ENCODE measurements at regions not wholly inside any gene's neighbourhood (a gene's known extent, or its start where the extent isn't known, plus 50 kb on each side); places are given as distances from the start of the nearest gene placed in this dataset.

DNA sequence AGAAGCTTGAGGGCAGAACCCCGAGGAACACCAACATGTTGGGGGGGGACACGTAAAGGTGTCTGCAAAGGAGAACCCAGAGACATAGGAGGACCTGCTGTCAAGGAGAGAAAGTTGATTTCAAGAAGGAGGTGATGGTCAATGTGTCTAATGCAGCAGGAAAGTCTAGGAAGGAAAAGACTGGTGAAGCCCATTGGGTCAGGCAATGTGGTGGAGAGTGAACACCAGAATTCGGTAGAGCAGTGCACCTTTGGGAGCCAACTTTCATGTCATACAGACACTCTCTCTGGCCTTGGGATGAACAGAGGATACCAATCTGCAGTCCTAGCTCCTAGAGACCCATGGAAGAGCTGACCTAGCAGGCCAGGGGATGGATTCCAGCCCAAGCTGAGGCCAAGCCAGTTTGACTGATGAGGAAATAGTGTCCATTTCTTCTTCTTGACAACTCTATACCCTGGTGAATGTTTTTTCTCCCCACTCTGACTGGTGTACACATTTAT is 101.9 kb downstream of the MYCN start:
- Mint-ChIP-seq H3K27me3 (peaks cover 7% of the 10 kb centered on the region), H3K36me3 (ENCODE audit: low read depth) (no peaks in the 10 kb centered on the region), H3K9me3 (peaks cover 2% of the 10 kb centered on the region), H3K27ac (no peak overlapping the region), H3K4me3 (no peak overlapping the region), H3K4me1 (no peaks in the 10 kb centered on the region)
- ChIA-PET CTCF (no interaction called here), POLR2A (no interaction called here)
- ATAC-seq (ENCODE audit: low read depth) (no peak), DNase-seq (no peak)
- intact Hi-C loops (cut with micrococcal nuclease) = no loop called here
- TF ChIP-seq, protein P1, sequence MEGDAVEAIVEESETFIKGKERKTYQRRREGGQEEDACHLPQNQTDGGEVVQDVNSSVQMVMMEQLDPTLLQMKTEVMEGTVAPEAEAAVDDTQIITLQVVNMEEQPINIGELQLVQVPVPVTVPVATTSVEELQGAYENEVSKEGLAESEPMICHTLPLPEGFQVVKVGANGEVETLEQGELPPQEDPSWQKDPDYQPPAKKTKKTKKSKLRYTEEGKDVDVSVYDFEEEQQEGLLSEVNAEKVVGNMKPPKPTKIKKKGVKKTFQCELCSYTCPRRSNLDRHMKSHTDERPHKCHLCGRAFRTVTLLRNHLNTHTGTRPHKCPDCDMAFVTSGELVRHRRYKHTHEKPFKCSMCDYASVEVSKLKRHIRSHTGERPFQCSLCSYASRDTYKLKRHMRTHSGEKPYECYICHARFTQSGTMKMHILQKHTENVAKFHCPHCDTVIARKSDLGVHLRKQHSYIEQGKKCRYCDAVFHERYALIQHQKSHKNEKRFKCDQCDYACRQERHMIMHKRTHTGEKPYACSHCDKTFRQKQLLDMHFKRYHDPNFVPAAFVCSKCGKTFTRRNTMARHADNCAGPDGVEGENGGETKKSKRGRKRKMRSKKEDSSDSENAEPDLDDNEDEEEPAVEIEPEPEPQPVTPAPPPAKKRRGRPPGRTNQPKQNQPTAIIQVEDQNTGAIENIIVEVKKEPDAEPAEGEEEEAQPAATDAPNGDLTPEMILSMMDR (IDR thresholded peaks at IDR 0.05) = no peak

DNA sequence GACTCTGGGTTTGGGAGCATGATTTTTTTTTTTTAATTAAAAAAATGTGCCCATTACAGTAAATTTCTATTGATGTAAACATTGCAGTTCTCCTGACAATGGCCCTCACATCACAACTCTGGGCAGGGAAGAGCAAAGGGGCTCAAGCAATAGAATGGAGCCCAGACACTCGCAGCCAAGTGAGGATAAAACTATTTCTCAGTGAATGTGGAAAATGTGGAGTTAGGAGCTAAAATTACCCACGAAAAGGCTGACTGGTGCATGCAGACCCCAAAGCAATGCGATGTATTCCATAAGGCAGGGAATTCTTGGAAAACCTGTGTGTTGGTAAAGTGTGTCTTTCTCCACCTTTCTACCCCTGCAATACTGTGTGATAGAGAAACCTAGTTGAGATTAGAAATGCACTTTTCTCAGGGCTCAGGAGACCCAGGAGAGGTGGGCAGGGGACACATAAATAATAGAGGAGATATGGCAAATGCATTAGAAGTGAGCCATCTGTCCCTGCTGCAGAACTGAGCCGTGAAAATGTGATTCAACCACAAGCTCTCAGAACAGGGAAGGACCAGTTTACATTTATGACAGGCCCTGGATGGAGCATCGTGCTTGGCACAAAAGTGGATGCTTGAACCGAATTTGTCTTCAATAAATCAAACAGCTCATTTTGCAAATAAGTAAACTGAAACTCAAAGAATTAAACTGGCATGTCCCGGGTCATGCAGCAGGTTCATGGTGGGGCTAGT is 100.1 kb downstream of the MYCN start:
- H3K9me3 Mint-ChIP-seq = no peaks in the 10 kb centered on the region
- TF ChIP-seq, protein P1 (IDR thresholded peaks at IDR 0.05) = no peak
- no peak overlapping the region for H3K27ac Mint-ChIP-seq
- intact Hi-C loops (cut with micrococcal nuclease) = no loop called here
- ChIA-PET CTCF (no interaction called here), POLR2A (no interaction called here)
- H3K36me3 Mint-ChIP-seq (ENCODE audit: low read depth) = no peaks in the 10 kb centered on the region
- no peak for ATAC-seq (ENCODE audit: low read depth)
- no peak overlapping the region for H3K4me3 Mint-ChIP-seq
- peaks cover 7% of the 10 kb centered on the region for H3K27me3 Mint-ChIP-seq
- no peak for DNase-seq
- no peaks in the 10 kb centered on the region for H3K4me1 Mint-ChIP-seq

GRCh38 chr2:16039823-16040222 is 99.5 kb downstream of the MYCN start:
- POLR2A ChIA-PET = no interaction called here
- TF ChIP-seq, protein P1 (IDR thresholded peaks at IDR 0.05) = no peak
- Mint-ChIP-seq H3K4me3 (no peak overlapping the region), H3K27ac (no peak overlapping the region), H3K27me3 (peaks cover 7% of the 10 kb centered on the region), H3K9me3 (no peaks in the 10 kb centered on the region), H3K4me1 (no peaks in the 10 kb centered on the region), H3K36me3 (ENCODE audit: low read depth) (no peaks in the 10 kb centered on the region)
- ATAC-seq (ENCODE audit: low read depth) (no peak), DNase-seq (no peak)
- intact Hi-C loops (cut with micrococcal nuclease) = no loop called here
- CTCF ChIA-PET = no interaction called here

DNA sequence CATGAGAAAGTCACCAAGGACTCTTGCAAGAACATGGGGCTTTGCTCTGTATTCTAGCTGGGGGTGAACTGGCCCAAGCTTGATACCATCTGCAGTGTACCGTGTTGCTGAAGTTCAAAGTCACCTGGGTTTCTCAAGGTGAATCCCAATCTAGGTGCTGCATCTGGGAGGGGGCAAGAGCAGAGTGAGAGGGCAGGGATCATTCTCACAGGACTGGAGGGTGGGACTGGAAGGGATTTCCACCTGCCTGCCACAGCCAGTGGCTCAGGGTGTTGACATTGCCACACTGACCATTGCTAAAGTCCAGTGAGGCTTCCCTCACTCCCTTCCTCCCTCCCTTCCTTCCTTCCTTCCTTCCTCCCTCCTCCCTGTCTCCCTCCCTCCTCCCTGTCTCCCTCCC is 98.7 kb downstream of the MYCN start:
- ATAC-seq (ENCODE audit: low read depth) (no peak), DNase-seq (no peak)
- ChIA-PET CTCF (no interaction called here), POLR2A (no interaction called here)
- intact Hi-C loops (cut with micrococcal nuclease) = no loop called here
- Mint-ChIP-seq H3K4me3 (no peak overlapping the region), H3K27ac (no peak overlapping the region), H3K9me3 (no peaks in the 10 kb centered on the region), H3K27me3 (peaks cover 7% of the 10 kb centered on the region), H3K36me3 (ENCODE audit: low read depth) (no peaks in the 10 kb centered on the region), H3K4me1 (no peaks in the 10 kb centered on the region)
- TF ChIP-seq, protein P1 (IDR thresholded peaks at IDR 0.05) = no peak

- TF ChIP-seq, protein P1 (IDR thresholded peaks at IDR 0.05) = no peak
- DNase-seq (no peak), ATAC-seq (ENCODE audit: low read depth) (no peak)
- H3K36me3 Mint-ChIP-seq (ENCODE audit: low read depth) = no peaks in the 10 kb centered on the region
- no peaks in the 10 kb centered on the region for H3K4me1 Mint-ChIP-seq
- no peak overlapping the region for H3K4me3 Mint-ChIP-seq
- H3K27ac Mint-ChIP-seq = no peak overlapping the region
- H3K9me3 Mint-ChIP-seq = no peaks in the 10 kb centered on the region
- ChIA-PET POLR2A (no interaction called here), CTCF (no interaction called here)
- H3K27me3 Mint-ChIP-seq = peaks cover 7% of the 10 kb centered on the region
- intact Hi-C loops (cut with micrococcal nuclease) = no loop called here
These were observed 98.3 kb downstream of the MYCN start for GRCh38 chr2:16038621-16039020.

Measured in activated B cell treated with CpG ODN at 0.5 μM for 24 hours (primary cell).